Activated CD4-positive, alpha-beta T cell treated with anti-CD3 and anti-CD28 coated beads, Interleukin-10, Interleukin-2, amounts not matched to agents 100 ng/mL and 50 ng/mL, durations not matched to agents 16 hours and 8 hours (primary cell): ENCODE measurements at regions not wholly inside any gene's neighbourhood (a gene's known extent, or its start where the extent isn't known, plus 50 kb on each side); places are given as distances from the start of the nearest gene placed in this dataset.
"Not testable (repeated sequence)": the region's sequence is repeated elsewhere in the genome, so short reads cannot be mapped to it uniquely, and the experiment has no call there.

Experiments
- DNase-seq: peaks from one replicate; pipeline ENCODE4 v3.0.0-alpha.2; 2020

- DNase-seq, result no peak
These were observed 88.3 kb upstream of the SLC22A23 start for GRCh38 chr6:3545156-3545555.

GRCh38 chr6:3542032-3542640, 85.3 kb upstream of the SLC22A23 start:
- no peak for DNase-seq

- DNase-seq, result no peak
These were observed 84.2 kb upstream of the SLC22A23 start for GRCh38 chr6:3541006-3541585.

GRCh38 chr6:3540253-3540820, 83.5 kb upstream of the SLC22A23 start:
- DNase-seq, result no peak

- no peak for DNase-seq
These were observed 81.7 kb upstream of the SLC22A23 start for GRCh38 chr6:3538536-3538935.

- no peak for DNase-seq
These were observed 80.1 kb upstream of the SLC22A23 start for GRCh38 chr6:3536901-3537300.

GRCh38 chr6:3535776-3536435, 79.1 kb upstream of the SLC22A23 start:
- no peak for DNase-seq

GRCh38 chr6:3535033-3535775, 78.4 kb upstream of the SLC22A23 start:
- DNase-seq, result no peak

GRCh38 chr6:3534599-3534998, 77.7 kb upstream of the SLC22A23 start:
- no peak for DNase-seq

- DNase-seq, result no peak
These were observed 77.1 kb upstream of the SLC22A23 start for GRCh38 chr6:3533981-3534380.

- DNase-seq, result no peak
These were observed 75.6 kb upstream of the SLC22A23 start for GRCh38 chr6:3532296-3532916.

- DNase-seq, result no peak
These were observed 74.6 kb upstream of the SLC22A23 start for GRCh38 chr6:3531481-3531880.

GRCh38 chr6:3530515-3530914, 73.7 kb upstream of the SLC22A23 start:
- no peak for DNase-seq

GRCh38 chr6:3529721-3530120, 72.9 kb upstream of the SLC22A23 start:
- DNase-seq, result no peak

- DNase-seq, result no peak
These were observed 72.4 kb upstream of the SLC22A23 start for GRCh38 chr6:3529232-3529631.

GRCh38 chr6:3528081-3528671, 71.3 kb upstream of the SLC22A23 start:
- not testable (repeated sequence) for DNase-seq

- no peak for DNase-seq
These were observed 70.8 kb upstream of the SLC22A23 start for GRCh38 chr6:3527651-3527977.

- DNase-seq, result no peak
These were observed 70.3 kb upstream of the SLC22A23 start for GRCh38 chr6:3526962-3527650.

- DNase-seq, result no peak
These were observed 69.1 kb upstream of the SLC22A23 start for GRCh38 chr6:3525915-3526314.

GRCh38 chr6:3524456-3524855, 67.6 kb upstream of the SLC22A23 start:
- no peak for DNase-seq

- no peak for DNase-seq
These were observed 67.1 kb upstream of the SLC22A23 start for GRCh38 chr6:3523966-3524365.

GRCh38 chr6:3523271-3523670, 66.4 kb upstream of the SLC22A23 start:
- DNase-seq, result no peak
